DMS79 treated with DMSO at 0.1 percent for 48 hours (cell line): ENCODE measurements at regions not wholly inside any gene's neighbourhood (a gene's known extent, or its start where the extent isn't known, plus 50 kb on each side); places are given as distances from the start of the nearest gene placed in this dataset.
"Not testable (repeated sequence)": the region's sequence is repeated elsewhere in the genome, so short reads cannot be mapped to it uniquely, and the experiment has no call there.

Experiments
- DNase-seq: peaks from one replicate; lab custom pipeline; 2025; lab: John Stamatoyannopoulos, UW

DNA sequence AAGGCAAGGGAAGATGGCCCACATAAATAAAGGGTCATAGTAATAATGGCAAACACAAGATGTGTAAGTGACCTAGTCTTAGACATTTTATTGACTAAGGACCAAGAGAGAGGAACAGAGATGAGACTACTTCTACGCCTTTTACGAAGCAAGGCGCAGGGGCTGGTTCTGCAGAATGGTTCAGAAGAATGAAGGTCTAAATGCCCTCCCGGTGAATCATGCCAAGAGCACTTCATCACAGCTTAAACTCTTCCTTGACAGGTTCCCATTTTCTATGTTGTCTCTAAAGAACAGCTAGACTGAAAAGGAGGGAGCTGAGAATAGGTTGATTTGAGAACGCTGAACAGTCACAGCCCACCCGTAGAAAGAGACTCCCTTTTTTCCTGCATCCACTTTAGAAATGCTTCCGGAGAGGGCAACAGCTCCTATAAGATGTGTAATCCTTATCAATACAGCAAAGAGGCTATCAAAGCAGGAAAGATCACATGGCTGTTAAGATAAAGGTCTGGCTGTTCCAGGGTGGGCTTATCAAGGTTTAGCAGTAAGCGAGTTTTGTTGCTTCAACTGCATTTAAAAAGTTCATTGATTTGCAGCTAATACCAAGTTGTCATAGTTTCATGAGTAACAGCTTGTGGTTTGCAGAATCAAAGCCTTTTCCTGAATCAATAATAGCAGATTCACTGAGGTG is 93.4 kb upstream of the AUTS2 start:
- DNase-seq = no peak

DNA sequence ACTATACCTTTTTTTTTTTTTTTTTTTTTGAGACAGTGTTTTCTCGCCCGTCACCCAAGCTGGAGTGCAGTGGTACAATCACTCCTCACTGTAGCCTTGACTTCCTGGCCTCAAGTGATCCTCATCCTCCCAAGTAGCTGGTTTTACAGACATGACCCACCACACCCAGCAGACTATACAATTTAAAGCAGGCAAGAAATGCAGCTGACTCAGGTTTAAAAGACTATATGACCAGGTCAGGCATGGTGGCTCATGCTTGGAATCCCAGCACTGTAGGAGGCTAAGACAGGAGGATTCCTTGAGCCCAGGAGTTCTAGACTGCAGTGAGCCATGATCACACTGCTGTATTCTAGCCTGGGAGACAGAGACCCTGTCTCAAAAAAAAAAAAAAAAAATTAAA is 89.5 kb upstream of the AUTS2 start:
- no peak for DNase-seq

DNA sequence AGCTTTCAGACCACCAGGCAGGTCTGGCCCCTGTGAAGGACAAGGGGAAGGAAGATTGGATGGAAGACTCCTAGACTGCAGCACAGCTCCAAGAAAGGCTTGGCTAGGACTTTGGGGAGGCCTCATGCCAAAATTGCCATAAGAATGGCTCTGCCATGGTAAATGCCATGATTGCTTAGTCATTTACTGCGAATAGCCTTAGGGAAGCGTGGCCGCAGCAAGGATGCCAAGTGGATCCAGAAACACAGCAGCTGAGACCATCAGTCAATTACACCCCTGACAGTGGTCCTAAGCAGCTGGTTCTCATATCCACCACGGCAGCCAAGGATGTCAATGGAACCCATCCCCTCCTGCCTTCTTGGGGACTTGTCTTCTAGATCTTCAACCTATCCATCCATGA is 88.2 kb upstream of the AUTS2 start:
- DNase-seq = no peak

DNA sequence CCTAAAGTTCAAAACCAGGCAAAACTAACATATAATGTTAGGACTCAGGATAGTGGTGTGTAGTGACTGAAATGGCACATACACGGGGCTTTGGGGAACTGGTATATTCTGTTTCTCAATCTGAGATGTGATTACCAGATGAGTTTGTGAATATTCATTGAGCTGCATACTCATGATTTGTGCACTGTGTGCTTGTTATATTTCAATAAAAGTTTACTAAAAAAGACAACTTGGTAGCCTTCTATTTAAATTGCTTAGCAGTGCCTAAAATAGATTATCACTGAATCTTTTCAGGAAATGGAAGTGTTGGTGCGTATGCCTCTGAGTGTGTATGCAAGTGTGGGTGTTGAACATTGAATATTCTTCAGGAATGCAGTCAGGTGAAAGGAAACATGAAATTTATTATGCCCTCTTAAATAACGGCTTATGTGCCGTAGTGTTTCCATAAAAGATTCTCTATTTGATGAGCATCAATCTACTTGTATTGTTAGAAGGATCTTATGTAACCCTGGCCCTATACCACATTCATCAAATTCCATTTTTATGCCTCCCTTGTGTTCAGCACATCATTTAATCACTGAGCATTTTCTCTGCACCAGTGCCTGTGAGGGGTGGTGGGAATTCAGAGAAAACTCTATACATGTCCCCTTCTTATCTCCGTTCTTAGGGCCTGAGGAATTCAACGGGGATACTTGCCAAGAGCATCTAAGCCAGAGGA is 82.6 kb upstream of the AUTS2 start:
- DNase-seq = no peak

DNA sequence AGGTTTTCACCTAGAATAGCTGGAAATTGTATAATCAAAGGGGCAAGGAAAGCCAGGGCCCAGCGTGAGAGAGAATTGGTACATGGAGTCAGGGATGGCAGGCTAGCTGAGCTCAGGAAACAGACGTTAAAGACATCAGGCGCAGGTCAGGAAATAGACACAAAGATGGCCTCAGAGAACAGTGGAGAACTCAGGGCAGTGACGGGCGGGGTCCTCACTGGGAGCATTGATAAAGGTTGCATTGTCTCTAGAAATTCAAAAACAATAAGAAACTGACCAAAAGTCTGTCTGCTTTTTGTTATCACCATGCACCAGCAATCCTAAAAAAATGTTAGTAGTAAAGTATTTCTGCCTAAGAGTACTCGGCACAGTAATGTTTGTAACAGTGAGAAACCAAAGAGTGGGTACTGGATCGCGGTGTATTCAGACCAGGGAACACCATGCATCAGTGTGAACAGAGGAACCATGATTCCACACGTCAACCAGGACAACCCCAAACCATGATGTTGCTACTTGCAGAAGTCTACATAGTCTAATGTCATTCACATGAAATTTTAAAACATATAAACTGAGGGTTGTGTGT is 81.9 kb upstream of the AUTS2 start:
- DNase-seq = no peak

DNA sequence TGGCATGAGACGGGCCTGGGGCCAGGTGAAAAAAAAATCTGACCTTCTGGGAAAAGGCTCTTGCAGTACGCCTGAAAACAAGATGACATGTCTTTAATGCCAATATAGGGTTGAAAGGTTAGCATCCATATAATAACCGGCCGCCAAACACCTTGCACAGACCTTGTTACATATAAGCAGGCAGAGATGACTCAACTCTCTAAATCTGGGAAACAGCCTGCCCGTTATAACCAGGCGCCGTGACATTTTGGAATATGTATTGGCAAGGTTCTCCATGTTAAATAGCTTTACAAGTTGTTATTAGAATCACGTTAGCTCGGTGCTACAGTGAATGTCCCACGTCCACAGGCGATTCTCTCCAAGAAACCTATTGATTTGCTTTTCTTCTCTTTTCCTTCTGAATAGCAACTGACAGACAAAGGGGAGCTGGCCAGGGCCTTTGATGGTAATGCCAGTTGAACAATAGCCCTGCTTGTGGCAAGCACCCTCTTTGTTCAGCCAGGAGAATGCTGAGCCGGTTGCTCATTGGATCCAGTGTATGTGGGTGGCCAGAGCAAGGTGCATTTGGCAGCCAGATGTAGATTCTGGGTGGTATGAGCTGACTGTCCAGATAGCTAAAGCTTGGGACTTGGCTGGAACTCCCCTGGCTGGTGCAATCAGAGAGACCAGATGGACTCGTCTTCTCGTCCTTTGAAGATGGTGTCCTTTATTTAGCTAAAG is 80.1 kb upstream of the AUTS2 start:
- no peak for DNase-seq

DNA sequence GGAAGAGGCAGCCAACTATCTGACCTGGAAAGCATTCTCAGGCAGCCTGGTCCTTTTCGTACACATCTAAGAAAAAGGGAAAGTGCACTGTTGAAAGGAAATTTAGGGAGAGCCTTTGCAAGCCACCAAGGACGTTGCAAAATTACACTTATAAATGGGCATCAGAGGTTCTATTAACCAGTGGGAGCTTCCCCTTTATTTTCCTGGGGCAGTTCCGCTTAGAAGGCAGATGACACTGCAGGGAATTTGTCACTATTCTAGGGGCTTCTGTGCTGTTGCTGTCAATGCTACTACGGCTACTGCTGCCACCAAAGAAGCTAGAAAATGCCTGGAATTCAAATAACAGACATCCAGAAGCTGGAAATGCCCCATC is 79.6 kb upstream of the AUTS2 start:
- no peak for DNase-seq

DNA sequence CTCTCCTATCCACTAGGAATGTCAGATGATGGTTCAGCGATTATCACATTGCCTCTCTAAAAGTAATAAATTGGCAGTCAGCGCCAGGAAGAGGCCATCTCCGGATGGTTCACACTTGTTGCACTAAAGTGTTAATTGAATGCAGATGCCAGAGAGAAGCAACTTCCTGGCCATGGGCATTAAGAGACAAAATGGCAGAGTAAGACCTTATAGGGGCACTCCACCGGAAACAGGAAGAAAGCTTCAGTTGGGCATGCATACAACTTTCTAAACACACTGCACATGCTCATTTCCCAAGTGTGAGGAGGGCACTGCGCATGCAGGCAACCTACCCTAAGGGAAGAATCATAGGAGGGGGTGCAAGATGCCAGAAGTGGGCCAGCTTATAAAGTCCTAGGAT is 71.7 kb upstream of the AUTS2 start:
- DNase-seq = no peak

DNA sequence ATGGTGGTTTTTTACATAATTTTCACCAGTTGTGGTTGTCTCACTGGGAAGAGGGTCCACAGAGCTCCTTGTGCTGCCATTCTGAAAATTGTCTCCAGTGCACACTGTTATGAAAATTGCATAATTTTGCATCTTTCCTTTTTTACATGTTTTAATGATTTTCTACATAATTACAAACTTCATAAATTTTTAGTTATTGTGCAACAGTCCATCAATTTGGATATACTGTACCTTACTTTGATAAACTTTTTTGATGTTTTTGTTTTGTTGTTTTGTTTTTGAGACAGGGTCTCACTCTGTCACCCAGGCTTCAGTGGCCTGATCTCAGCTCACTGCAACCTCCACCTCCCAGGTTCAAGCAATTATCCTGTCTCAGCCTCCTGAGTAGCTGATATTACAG is 70.6 kb upstream of the AUTS2 start:
- no peak for DNase-seq

DNA sequence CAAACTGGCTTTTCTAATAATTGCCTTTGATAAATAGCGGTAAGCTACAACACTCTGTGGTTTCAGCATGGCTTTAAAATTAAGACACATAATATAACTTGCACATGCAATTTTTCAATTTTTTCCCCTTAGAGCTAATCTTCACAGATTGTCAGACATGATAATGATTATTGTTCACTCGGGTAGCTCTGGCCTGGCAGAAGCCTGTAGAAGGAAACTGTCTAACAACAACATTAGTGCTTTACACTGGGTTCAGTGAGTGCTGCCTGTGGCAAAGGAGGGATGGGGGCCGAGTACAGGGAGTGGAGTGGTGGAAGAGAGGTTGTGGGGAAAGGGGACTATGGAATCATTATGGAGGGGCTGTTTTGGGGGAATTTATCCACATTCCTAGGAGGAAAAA is 67.2 kb upstream of the AUTS2 start:
- DNase-seq = no peak

DNA sequence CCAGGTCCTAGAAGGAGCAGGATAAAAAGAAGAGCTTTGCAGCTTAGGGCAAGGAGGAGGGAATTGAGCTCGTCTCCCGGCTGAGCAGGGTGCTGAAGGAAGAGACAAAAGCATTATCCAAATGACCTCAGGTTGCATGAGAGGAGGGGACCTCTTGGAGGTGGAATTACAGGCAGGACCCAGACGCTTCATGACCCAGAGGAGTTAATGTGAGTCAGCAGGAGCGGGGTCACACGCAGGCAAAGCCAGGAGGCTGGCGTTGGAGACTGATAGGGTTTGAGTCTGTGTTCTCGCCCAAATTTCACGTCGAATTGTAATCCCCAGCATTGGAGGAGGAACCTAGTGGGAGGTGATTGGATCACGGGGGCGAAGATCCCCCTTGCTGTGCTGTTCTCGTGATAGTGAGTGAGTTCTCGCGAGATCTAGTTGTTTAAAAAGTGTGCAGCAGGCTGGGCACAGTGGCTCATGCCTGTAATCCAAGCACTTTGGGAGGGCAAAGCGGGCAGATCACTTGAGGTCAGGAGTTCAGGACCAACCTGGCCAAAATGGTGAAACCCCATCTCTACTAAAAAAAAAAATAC is 63.7 kb upstream of the AUTS2 start:
- no peak for DNase-seq

DNA sequence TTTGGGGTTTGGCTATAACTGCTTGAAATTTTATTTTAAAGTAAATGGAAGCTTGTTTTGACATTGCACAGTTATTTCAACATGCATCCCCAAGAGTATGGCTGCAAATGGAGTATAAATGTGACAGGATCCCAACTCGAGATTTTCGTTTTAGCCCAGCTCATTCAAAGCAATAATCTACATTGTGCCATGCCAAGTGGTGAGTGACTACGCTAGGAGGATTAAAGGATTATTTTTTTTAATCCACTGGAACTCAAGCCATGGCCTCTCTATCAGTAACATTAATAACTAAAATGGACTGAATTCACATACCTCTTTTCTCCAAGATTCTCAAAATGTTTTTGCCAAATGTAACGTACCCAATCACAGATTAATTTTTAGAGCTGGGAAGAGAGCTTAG is 60.6 kb upstream of the AUTS2 start:
- DNase-seq = no peak

DNA sequence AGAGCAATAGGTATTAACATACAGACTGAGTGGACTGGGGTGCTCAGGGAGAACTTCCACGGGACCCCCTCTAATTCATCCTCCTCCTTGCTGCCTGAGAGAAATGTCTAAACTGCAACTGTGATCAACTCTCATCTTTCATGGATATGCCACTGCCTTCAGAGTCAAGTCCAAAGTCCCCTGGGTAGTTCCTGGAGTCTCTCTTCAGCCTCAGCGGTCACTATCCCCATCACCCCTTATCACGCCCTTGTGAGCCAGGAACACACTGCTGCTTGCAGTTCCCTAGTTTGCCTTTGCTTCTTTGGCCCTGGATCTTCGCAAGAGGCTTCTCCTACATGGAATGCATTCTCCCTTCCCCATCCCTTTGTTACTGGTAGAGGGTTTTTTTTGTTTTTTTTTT is 58.7 kb upstream of the AUTS2 start:
- no peak for DNase-seq

DNA sequence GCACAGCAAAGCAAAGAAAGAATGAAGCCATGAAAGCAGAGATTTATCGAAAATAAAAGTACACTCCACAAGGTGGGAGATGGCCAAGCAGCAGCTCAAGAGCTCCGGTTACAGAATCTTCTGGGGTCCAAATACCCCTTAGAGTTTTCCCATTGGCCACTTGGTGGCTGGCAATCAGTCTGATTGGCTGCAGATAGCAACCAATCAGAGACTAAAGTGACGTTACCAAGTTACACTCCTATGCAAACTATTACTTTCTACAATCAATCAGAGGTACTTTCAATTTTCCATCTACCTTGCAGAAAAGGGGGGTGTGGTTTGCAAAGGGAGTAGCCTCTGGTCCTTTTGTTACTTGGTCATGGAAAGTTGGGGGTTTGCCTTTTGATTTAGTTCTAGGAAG is 58.0 kb upstream of the AUTS2 start:
- no peak for DNase-seq

DNA sequence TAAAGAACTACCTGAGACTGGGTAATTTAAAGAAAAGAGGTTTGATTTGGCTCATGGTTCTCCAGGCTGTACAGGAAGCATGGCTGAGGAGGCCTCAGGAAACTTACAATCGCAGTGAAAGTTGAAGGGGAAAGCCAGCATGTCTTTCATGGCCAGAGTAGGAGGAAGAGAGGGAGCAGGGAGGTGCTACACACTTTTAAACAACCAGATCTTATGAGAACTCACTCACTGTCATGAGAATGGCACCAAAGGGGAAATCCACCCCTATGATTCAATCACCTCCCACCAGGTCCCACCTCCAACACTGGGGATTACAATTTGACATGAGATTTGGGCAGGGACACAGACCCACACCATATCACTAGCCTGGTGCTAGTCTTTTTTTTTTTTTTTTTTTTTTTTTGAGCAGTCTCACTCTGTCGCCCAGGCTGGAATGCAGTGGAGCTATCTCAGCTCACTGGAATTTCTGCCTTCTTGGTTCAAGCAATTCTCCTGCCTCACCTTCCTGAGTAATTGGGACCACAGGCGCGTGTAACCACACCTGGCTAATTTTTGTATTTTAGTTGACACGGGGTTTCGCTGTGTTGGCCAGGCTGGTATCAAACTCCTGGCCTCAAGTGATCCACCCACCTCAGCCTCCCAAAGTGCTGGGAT is 56.4 kb upstream of the AUTS2 start:
- not testable (repeated sequence) for DNase-seq

DNA sequence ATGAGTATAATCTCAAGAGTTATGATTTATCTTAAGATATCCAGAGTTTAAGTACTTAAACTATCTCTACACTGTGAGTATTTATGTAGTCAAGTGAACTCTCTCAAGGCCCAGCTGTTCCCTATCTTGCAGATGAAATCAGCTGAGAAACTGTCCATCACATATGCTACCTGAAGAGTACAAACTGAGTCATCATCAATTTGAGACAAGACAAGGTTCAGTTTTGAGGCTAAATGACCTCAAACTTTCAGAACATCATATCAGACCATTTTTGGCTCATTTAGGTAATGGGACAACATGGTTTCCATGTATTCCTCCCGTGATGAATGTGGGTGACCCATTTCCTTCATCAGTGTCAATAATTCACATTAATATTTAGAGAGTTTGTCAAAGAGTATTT is 53.1 kb upstream of the AUTS2 start:
- no peak for DNase-seq
